SU-DHL-6 (cell line): ENCODE measurements at regions not wholly inside any gene's neighbourhood (a gene's known extent, or its start where the extent isn't known, plus 50 kb on each side); places are given as distances from the start of the nearest gene placed in this dataset.
"Not testable (repeated sequence)": the region's sequence is repeated elsewhere in the genome, so short reads cannot be mapped to it uniquely, and the experiment has no call there.

Source experiments
- H2AFZ ChIP-seq: fragments of 200-600 bp; sonication (generic); 2 replicates; pipeline ENCODE4 v1.6.1; 2014; ENCODE audit warnings: low read depth, mild to moderate bottlenecking, moderate library complexity, mixed read lengths, antibody characterized with exemption, low read length; ENCODE audit not compliant: severe bottlenecking
- H3F3A ChIP-seq: fragments of 200-600 bp; shearing (Covaris generic); 2 replicates; pipeline ENCODE4 v1.6.0; 2016; ENCODE audit warnings: antibody characterized with exemption, mild to moderate bottlenecking; ENCODE audit not compliant: insufficient read depth
- H3K27ac ChIP-seq: fragments of 200-600 bp; sonication (generic); 2 replicates; pipeline ENCODE4 v1.5.1; 2016; ENCODE audit warnings: low read depth, mild to moderate bottlenecking, low read length, moderate library complexity, mixed read lengths
- H3K27me3 ChIP-seq: fragments of 200-600 bp; sonication (generic), shearing (Covaris generic); 2 replicates; pipeline ENCODE4 v1.6.0; 2014; ENCODE audit warnings: mild to moderate bottlenecking, low read length
- H3K36me3 ChIP-seq: fragments of 200-600 bp; sonication (generic); 2 replicates; pipeline ENCODE4 v1.6.1; 2014; ENCODE audit warnings: mild to moderate bottlenecking, low read length, mixed read lengths
- H3K4me2 ChIP-seq: fragments of 300-600, 200-600 bp; shearing (Covaris generic), sonication (generic); 2 replicates; pipeline ENCODE4 v1.6.0; 2014; ENCODE audit warnings: low read length, low read depth, mild to moderate bottlenecking; ENCODE audit not compliant: poor library complexity, severe bottlenecking
- H3K4me3 ChIP-seq: fragments of 200-600 bp; sonication (generic); 2 replicates; pipeline ENCODE4 v1.5.1; 2014; ENCODE audit warnings: antibody characterized with exemption, low read length, mild to moderate bottlenecking, mixed read lengths; ENCODE audit not compliant: insufficient read depth, poor library complexity, severe bottlenecking
- H3K79me2 ChIP-seq: fragments of 200-600 bp; sonication (generic); 2 replicates; pipeline ENCODE4 v1.6.1; 2014; ENCODE audit warnings: mild to moderate bottlenecking, low read length, moderate library complexity; ENCODE audit not compliant: insufficient read depth
- H3K9ac ChIP-seq: fragments of 200-600 bp; sonication (generic); 2 replicates; pipeline ENCODE4 v1.7.0; 2014; ENCODE audit warnings: mild to moderate bottlenecking, low read length
- H3K9me2 ChIP-seq: fragments of 200-600 bp; sonication (generic); replicated peaks from 2 replicates; pipeline ENCODE4 v1.6.1; 2014; ENCODE audit warnings: low read length; ENCODE audit not compliant: insufficient read depth
- H3K9me3 ChIP-seq: fragments of 200-600 bp; sonication (generic); 2 replicates; pipeline ENCODE4 v1.6.1; 2014; ENCODE audit warnings: low read length, mixed read lengths; ENCODE audit not compliant: insufficient read depth
- H4K20me1 ChIP-seq: fragments of 200-600 bp; sonication (generic); 2 replicates; pipeline ENCODE4 v1.6.1; 2014; ENCODE audit warnings: low read depth, mild to moderate bottlenecking, antibody characterized with exemption, low read length, moderate library complexity, mixed read lengths
- CTCF ChIP-seq: fragments of 200-600 bp; sonication (generic); IDR thresholded peaks from one replicate; pipeline ENCODE4 v1.5.1; 2017; ENCODE audit warnings: antibody characterized with exemption, mild to moderate bottlenecking, low read length, moderate library complexity; ENCODE audit not compliant: insufficient read depth, poor library complexity, severe bottlenecking
- EZH2phosphoT487 ChIP-seq: fragments of 200-600 bp; sonication (generic), shearing (Covaris generic); conservative IDR thresholded peaks from 2 replicates; pipeline ENCODE4 v1.6.1; 2018; ENCODE audit warnings: mild to moderate bottlenecking, antibody characterized with exemption, low read length, moderate library complexity, mixed read lengths

- Histone ChIP-seq H3K4me3 (no peak overlapping the region), H3K27me3 (no peaks in the 10 kb centered on the region), H4K20me1 (no peaks in the 10 kb centered on the region), H3K4me2 (no peak overlapping the region), H3F3A (no peaks in the 10 kb centered on the region), H3K36me3 (no peaks in the 10 kb centered on the region), H3K9ac (no peak overlapping the region), H2AFZ (no peak overlapping the region), H3K9me2 (no peaks in the 10 kb centered on the region), H3K27ac (no peak overlapping the region), H3K79me2 (no peaks in the 10 kb centered on the region), H3K9me3 (no peaks in the 10 kb centered on the region)
- TF ChIP-seq CTCF (no peak), EZH2phosphoT487 (no peak)
Observed at GRCh38 chr4:81675791-81676393, 204.2 kb upstream of the RASGEF1B start.

GRCh38 chr4:81673961-81674360 is 202.3 kb upstream of the RASGEF1B start:
- Histone ChIP-seq H3K27ac (no peak overlapping the region), H3K4me3 (no peak overlapping the region), H2AFZ (no peak overlapping the region), H3F3A (no peaks in the 10 kb centered on the region), H3K9me2 (no peaks in the 10 kb centered on the region), H3K36me3 (no peaks in the 10 kb centered on the region), H3K9ac (no peak overlapping the region), H3K79me2 (no peaks in the 10 kb centered on the region), H3K9me3 (no peaks in the 10 kb centered on the region), H3K27me3 (no peaks in the 10 kb centered on the region), H4K20me1 (no peaks in the 10 kb centered on the region), H3K4me2 (no peak overlapping the region)
- TF ChIP-seq EZH2phosphoT487 (no peak), CTCF (no peak)

GRCh38 chr4:81668328-81668727 is 196.6 kb upstream of the RASGEF1B start:
- H3K36me3 ChIP-seq, H3K27me3 ChIP-seq, H3F3A ChIP-seq, H2AFZ ChIP-seq, H3K27ac ChIP-seq, H3K4me3 ChIP-seq, H3K9me3 ChIP-seq, H3K9ac ChIP-seq, H3K9me2 ChIP-seq, H4K20me1 ChIP-seq, H3K4me2 ChIP-seq, H3K79me2 ChIP-seq: not testable (repeated sequence)

- no peaks in the 10 kb centered on the region for H3K79me2 ChIP-seq
- H3K27me3 ChIP-seq = no peaks in the 10 kb centered on the region
- no peaks in the 10 kb centered on the region for H3K9me2 ChIP-seq
- no peaks in the 10 kb centered on the region for H4K20me1 ChIP-seq
- H3K9me3 ChIP-seq = no peaks in the 10 kb centered on the region
- H2AFZ ChIP-seq = no peak overlapping the region
- TF ChIP-seq EZH2phosphoT487 (no peak), CTCF (no peak)
- no peaks in the 10 kb centered on the region for H3K36me3 ChIP-seq
- H3K9ac ChIP-seq = no peak overlapping the region
- H3F3A ChIP-seq = no peaks in the 10 kb centered on the region
- no peak overlapping the region for H3K4me3 ChIP-seq
- H3K4me2 ChIP-seq = no peak overlapping the region
- no peak overlapping the region for H3K27ac ChIP-seq
Observed at GRCh38 chr4:81667539-81667938, 195.8 kb upstream of the RASGEF1B start.
